ENCODE measurements at regions not wholly inside any gene's neighbourhood (a gene's known extent, or its start where the extent isn't known, plus 50 kb on each side); places are given as distances from the start of the nearest gene placed in this dataset.

DNA sequence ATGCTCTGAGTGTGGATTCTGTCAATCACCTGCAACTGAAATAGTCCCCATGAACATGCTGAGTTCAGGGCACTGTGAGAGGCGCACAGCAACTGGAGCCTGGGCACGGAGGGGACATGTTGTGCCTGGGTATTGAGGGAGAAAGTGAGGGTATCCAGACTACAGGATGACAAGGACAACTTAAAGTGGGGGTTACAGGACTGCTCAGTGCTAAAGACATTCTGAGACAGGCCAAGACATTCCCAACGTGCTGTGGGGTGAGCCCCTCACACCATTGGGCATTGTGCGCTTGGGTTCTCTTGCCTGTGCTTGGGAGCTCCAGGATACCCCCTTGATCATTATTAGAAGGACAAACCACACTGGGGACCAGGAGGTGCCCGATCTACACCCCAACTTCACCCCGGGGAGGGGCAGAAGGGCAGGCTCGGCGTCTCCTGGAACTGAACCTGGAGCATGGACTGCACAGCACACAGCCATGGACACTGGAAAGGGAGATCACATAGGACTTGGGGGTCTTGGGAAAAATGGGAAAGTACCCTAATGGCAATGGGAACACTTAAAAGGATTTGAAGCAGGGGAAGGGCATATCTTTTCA lies 72.5 kb upstream of the HDAC4 start:
- DNase-seq: no peak

DNA sequence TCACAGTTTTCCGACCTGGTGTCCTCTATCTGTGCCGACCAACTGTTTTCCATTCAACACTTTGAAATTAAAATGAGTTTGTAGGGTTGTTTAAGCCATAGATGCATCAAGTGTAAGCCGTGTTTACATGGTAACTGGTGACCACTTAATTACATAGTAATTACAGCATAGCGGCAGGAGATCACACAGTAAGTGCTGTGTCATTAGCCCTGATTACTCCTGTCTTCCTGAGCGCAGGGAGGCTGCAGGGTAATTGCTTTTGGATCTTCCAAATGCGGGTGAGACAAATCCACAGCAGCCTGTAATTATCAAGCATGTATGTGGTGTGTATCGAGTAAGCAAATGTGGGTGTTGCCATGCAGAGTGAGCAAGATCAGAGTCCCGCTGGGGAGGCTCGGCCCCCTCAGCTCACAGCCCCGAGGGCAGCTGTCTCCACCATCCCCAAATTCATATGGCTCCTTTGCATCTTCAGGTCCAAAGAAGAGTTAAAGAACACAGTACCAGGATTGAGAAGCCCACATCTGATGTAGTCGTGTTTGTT lies 71.5 kb upstream of the HDAC4 start:
- DNase-seq: no peak

DNA sequence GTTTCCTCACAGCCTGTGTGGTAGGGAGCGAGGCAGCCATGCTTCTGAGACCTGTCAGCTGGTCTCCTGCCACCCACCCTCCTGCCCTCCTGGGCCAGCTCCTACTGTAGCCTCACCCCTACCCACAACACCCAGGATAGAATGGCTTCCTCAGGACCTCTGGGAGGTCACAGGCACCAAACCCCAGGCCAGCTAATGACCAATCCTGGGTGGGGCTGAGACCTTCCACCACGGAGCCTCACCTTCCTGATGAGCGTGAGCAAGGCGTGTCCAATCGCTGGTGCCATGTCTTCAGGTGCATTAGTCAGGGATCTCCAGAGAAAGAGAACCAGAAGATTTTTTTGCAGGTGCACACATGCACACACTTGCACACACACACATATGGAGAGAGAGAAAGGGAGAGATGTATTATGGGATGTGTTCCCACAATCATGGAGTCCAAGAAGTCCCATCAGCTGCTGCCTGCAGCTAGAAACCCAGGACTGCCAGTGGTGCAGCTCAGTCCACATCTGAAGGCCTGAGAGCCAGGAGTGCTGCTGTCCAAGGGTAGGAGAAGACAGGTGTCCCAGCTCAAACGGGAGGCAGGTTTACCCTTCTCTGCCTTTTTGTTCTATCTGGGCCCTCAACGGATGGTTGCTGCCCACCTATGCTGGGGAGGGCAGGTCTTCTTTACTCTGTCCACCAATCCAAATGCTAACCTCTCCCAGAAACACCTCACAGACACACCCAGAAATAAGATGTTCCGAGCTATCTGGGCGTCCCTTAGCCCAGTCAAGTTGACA lies 70.4 kb upstream of the HDAC4 start:
- no peak for DNase-seq

DNA sequence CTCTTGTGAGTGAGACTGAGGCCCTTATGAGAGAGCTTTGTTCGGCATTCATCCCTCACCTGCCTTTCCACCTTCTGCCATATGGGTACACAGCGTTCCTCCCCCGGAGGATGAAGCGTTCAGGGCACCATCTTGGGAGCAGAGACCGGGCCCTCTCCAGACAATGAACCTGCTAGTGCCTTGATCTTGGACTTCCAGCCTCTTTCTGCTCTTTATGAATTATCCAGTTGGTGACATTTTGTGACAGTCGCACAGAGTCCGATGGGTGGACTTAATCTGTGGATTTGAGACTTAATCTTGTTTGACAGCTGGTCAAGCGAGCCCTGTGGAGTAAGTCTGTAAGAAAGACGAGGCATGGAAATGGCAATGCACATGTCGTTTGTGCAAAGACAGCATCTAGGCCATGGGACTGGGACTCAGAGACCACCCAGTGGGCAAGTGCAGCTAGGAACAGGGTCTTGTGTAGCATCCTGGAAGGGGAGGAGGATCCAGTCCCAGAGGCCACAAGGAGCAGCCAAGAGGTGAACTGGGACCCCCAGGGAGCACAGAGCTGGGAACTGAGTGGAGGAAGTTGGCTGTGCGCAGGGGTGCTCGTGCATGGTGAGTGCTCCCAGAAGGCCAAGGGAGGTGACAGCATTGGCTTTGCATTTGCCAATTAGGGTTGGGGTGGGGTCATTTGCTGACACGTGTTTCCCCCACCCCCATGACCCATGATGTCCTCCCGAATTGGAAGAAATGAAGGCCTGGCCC lies 69.5 kb upstream of the HDAC4 start:
- DNase-seq: no peak

DNA sequence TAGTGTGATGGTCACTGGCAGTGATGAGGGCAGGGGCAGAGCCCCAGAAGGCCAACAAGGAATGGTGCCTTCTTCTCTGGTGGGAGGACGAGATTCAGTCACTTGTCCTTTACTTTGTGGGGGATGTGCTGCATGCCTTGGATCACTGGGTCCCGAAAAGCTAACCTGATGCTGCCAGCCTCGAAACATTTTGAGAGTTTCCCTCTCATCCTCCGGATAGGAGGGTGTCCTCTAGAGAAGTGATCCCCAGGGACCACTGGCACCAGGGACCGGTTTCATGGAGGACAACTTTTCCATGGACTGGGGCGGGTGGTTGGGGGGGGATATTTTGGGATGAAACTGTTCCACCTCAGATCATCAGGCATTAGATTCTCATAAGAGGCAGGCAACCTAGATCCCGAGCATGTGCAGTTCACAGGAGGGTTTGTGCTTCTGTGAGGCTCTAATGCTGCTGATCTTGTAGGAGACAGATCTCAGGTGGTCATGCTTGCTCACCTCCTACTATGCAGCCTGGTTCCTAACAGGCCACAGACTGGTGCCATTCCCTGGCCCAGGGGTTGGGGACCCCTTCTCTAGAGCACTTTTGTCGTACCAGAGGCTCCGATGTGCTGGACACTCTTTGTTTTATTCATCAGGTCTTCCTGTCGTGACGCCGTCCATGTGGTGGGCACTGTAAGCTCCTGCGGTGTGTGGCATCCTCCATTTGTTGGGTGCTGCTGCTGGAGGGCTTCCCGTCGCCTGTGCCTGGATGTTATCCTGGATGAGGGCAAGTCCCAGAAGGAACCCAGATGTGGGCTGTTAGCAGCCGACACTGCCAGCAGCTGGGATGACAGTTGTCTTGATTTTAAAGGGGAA lies 68.5 kb upstream of the HDAC4 start:
- DNase-seq: no peak

DNA sequence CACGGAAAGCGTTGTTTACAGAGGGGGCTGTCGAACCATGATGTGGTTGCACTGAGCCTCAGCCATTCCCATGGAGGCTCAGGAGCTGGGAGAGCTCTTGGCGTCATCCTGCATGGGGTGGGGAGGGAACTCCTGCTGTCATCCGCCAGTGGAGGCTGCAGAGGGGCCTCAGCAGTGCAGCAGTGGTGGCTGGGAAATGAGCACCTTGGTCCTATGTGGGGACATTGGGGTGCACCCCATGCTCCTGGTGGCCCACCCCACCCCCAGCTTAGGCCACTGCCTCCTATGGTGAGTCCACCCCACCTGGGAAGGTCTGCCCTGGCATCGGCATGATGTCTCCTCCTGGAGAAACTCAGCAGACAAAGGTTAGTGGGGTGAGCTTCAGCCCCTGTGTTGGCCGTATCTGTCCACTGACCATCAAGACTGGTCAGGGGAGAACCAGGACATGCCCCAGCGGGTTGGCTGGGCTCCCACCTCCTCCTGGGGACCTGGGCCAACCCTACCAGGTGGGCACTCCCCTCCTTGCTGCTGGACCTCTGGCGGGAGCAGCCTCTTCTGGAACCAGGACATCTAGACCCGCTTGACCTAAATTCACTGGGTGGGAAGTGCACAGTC lies 67.8 kb upstream of the HDAC4 start:
- no peak for DNase-seq

DNA sequence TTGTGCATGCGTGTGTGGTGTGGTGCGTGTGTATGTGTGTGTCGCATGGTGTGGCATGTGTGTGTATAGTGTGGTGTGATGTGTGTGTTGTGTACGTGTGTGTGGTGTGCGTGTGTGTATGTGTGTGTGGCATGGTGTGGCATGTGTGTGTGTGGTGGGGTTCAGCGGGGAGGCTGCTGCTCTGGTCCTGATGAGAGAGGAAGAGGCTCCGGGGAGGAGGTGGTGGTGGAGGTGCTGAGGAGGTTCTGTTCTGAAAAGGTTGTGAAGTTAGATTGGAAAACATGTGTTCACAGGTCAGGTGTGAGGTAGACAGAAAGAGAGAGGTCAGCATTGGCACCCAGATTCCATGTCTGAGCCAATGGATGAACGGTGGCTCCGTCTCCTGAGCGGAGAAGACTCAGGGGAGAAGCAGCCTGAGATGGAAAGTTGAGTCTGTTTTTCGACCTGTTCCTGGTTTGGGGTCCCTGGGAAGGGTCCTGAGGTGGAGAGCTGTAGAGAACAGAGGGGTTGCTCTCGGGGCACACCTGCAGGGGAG lies 67.2 kb upstream of the HDAC4 start:
- DNase-seq: no peak

DNA sequence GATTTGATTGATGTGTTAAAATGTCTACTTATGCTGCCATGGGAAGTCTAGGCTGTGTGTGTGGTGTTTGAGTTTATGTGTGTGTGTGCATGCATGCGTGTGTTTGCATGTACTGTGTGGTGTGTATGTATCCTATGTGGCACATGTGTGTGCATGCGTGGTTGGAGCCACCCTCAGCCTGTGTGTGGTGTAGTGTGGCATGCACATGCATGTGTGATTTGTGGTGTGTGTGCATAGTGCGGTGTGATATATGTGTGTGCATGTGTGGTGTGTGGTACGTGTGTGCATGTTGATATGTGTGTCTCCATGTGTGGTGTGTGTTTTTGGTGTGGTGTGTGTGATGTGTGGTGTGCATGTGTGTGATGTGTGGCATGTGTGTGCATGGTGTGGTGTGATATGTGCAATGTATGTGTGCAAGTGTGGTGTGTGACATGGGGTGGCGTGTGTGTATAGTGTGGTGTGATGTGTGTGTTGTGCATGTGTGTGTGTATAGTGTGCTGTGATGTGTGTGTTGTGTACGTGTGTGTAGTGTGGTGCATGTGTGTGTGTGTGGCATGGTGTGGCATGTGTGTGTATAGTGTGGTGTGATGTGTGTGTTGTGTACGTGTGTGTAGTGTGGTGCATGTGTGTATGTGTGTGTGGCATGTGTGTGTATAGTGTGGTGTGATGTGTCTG lies 66.6 kb upstream of the HDAC4 start:
- no peak for DNase-seq

DNA sequence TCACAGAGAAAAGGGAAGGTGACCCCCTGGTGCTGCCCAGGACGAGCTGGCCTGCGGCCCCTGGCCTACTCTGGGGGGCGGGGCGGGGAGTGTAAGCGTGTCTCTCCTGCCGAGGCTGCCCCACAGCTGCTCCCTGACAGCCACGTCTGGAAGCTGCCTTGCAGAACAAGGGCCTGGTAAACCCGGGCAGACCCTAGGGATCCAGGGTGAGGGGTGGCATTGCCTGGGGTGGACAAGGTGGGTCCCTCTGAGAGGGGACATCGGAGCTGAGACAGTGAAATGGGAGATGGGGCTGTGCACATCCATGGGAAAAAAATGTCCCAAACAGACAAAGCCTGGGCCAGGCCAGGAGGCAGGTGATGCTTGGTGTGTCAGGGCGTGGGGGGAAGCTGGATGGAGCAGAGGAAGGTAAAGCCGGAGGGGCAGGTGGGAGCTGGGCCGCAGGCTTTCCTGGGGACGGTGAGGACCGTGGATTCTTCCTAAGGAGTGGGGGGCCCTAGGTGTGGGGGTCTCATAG lies 66.0 kb upstream of the HDAC4 start:
- DNase-seq: no peak

DNA sequence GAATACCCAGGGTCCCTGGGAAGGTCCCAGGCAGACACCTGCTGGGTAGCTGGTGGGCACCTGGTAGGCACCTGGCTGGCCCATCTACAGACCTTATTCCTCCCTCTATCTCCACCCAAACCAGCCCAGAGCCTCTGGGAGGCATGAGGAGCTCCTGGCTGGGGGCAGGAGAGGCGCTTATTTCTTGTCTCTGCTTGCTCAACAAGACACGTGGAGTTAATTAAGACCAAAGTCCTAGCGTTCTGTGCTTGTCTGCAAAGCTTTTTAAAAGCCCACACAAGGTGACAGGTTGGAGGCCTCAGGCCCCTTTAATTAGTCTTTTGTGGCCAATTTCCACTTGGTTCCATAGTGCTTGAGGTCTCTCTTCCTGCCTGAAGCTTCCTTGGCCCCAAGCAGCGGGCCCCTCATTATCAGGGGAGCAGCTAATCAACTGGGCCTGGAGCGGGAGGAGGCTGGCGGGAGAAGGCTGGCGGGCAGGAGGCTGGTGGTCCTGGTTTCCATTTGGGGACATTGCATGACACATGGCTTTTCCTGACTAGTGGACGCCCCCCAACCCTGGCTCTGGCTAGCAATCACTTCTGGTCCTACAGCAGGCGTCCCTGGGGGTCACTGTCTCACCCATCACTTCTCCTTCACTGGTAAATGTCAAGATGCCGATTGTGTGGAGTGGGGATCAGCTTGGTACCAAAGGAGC lies 65.4 kb upstream of the HDAC4 start:
- DNase-seq: no peak

DNA sequence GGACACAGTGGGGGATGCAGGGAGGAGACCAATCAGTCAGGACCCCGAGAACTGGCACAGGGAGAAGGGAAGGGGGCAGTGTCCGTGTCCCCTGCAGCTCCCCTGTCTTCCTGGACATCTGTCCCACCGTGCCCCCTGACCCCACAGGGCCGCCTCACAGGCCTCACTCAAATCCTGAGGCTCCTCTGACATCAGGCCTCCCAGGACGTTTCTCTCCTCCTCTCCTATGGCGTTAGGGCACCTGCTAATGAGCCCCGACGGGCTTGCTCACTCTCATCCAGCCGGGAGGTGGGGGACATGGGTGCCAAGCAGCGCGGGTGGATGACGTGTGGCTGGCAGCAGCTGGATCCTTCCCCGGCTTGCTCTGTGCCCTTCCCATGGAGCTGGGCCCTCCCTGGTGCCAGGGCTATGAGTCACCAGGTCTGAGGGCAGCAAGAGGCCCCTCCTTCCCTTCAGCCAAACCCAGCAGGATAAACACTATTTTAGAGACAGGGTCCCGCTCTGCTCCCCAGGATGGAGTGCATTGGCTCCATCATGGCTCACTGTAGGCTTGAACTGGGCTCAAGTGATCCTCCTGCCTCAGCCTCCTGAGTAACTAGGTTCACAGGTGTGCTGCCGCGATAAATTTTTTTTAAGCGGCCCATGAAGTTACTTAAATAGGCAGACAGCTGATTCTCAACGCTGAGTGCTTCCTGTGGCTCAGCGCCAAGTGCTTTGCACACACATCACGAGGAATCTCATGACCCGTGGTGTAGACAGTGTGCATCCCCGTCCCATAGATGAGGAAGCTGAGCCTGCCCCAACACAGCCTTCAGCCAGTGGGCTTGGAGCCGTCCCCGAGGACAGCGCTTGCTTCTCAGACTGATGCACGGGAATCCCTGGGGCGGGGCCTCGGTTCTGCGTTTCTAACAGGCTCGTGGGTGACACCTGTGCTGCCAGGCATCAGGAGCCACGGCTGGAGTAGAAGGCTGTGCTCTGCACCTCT lies 64.5 kb upstream of the HDAC4 start:
- peak; percentile 75 for DNase-seq

DNA sequence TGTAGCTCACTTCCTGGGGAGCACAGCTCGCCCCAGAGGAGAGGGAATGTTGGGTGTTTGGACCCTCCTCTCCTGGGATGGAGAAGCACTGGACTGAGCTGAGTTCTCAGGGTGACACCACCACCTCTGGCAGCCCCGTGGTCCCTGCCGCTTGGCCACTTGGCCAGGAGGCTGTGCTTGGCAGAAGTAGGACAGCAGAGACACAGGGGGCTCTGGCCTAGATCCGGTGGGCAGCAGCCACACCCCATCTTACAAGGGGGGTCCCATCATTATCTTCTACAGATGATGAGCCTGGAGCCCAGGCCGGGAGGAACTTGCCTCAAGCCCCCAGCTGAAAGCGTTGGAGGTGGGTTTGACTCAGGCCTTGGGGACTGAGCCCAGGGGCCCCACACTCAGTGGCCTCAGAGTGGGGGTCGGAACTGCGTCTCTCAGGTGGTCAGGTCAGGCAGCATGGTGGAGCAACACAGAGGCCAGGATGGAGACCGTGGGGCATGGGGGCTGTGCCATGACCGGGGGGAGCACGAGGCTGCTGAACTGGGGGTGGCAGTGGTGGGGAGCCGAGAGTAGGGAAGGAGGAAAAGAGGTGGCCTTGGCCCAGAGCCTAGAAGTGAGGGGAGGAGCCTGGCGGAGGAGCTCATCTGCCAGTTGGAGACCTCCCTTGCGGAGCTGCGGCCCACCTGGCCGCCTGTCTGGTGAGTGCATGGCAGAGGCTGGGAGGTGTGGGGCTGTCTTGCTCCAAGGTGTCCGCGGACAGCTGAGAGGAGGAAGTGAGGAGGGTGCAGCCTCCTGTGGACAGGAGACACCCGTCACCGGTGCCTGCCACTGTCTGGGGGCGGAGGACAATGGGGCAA lies 63.6 kb upstream of the HDAC4 start:
- DNase-seq: no peak

DNA sequence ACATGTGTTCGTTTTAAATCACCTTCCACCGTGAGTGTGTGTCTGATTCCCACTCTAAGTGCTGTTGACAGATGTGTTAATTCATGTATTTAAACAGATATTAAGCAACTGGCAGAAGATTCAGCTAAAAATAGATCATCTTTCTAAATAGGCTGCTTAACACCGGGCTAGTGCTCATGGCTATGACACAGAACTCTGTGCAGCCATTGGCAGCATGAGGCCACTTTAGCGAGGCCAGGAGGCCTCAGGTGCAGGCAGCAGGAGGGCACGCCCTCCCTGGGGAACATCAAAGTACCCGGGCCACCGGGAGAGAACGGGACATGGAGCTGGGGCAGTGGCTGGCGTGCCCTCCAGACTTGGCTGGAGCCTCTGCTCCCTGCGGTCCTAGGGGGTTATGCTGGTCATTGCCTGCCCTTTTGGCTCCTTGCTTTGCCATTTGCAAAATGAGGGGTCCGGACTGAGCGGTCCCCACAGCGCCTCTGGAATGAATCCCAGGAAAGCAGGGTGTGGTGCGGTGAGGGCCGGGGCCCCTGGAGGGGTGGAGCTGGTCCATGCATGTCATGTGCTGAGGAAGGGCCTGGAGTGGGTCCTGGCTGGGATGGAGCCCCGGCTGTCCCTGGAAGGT lies 62.8 kb upstream of the HDAC4 start:
- DNase-seq: no peak

DNA sequence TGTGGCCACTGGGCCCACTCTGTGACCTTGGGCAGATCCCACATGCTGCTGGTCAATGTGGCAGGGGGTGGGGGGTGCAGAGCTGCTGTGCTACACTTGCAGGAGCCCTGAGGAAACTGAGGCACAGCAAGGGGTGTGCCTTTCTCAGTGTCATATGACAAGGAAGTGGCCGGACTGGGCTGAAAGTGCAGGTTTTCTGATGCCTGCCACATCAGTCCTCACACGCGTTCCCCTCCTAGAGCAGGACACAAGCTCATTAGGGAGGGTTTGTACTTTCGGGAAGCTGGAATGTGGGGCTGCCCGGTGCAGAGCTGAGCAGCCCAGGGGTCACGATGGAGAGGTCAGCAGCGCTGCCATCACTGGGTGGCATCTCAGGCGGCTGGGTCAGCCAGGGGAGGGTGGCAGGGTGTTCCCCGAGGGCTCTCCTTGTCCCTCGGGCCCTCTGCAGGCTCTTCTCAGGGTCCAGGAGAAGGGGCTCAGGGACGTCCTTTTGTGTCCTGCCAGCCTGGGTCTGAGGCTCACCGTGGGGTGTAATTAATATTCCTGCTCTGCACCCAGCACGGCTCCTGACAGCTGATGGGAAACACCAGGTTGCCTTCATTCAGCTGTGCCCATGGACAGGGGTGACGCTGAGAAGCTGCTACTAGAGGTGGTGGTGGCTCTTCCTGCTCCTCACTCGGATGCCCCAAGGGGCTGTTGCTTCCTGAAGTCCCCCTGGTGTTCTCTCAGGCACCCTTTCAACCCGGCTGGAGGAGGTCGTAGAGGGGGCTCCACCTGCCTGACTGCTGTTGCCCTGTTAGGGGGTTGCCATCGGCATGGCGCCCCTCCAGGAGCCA lies 62.1 kb upstream of the HDAC4 start:
- DNase-seq: no peak

DNA sequence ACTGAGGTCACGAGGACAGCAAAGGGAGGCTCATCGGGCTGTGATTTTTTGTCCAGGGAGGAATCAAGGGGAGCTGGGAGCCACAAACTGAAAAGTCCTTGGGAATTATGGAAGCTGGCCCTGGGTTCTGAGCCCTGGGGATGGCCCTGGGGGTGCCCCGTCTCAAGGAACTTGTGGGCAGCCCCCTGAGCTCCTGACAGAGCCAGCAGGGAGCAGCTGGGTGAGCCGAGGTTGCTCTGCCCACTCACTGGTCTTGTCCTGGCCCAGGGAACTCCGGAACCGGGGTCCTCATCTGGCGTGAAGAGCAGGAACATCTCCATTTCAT lies 61.3 kb upstream of the HDAC4 start:
- no peak for DNase-seq

DNA sequence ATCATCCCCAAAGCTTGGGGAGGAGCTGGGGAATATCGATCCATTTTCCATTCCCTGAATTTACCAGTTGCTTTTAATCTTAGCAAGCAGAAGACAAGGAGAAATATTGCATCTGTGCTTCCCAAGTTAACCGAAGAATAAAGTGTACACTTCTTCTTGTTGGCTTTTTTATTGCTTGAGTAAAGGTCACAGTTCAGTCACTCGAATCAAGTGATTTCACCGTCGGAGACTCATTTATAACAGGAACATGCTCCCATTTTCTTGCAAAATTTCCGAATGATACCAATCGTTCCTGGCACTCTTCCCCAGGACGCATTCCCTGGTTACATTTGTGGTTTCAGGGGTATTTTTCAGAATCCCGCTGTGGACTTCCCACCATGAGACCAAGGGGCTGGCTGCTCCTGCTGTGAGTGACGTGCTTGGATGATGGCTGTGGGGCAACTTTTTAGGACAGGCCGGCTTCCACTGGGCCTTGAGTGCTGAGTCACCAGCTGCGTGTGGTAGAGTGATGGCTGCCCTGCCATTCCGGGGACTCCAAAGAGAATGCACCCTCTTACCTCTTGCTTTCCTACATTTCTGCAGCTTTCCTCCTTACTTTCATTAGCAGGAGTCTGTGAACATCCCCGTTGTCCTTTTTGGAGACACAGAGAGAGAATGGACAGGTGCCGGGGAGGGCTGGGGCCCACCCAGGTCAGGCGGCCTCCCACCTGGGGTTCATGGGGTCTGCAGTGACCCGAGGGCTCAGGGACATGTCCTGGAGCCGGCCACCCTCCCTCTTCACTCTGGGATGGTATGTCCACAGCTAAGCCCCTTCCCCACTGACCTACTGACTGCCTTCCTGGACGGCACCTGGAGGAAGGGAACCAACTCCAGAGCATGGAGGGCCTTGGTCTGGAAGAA lies 60.7 kb upstream of the HDAC4 start:
- no peak for DNase-seq
